HepG2 (cell line): ENCODE measurements at regions not wholly inside any gene's neighbourhood (a gene's known extent, or its start where the extent isn't known, plus 50 kb on each side); places are given as distances from the start of the nearest gene placed in this dataset.

Experiments used
- FOXA1 ChIP-seq, 2 experiments: fragments of 450-650 bp in 1 of 2; sonication (generic) in 1 of 2; formaldehyde crosslinking in 1 of 2; IDR thresholded peaks; 2 replicates each; pipeline versions ENCODE4 v1.4.0 to v1.6.1; 2016 to 2020; ENCODE audit warnings: missing genetic modification reagents in 1 of 2
- TEF ChIP-seq: sonication (generic); formaldehyde crosslinking; IDR thresholded peaks from 2 replicates; pipeline ENCODE4 v1.5.0; 2020; ENCODE audit warnings: missing genetic modification reagents
- ZBTB40 ChIP-seq, 2 experiments: fragments of 450-650 bp in 1 of 2; sonication (generic) in 1 of 2; formaldehyde crosslinking in 1 of 2; IDR thresholded peaks; 2 replicates each; pipeline versions ENCODE4 v1.6.1 to v1.8.0; 2016 to 2022; ENCODE audit warnings: antibody characterized with exemption in 1 of 2, mild to moderate bottlenecking in 1 of 2, missing genetic modification reagents in 1 of 2
- ZNF251 ChIP-seq: sonication (generic); formaldehyde crosslinking; IDR thresholded peaks from 2 replicates; pipeline ENCODE4 v1.9.0; 2021; ENCODE audit warnings: mild to moderate bottlenecking, missing genetic modification reagents

GRCh38 chr17:71438631-71439146 lies 682.1 kb upstream of the SOX9 start:
- no peak for TF ChIP-seq TEF (CRISPR knock-in tag)
- no peak for TF ChIP-seq FOXA1 (IDR thresholded peaks at IDR 0.05)
- TF ChIP-seq FOXA1 (CRISPR knock-in tag; IDR thresholded peaks at IDR 0.05), result no peak
- no peak for TF ChIP-seq ZNF251
- no peak for TF ChIP-seq ZBTB40 (IDR thresholded peaks at IDR 0.05)
- TF ChIP-seq ZBTB40 (CRISPR knock-in tag; IDR thresholded peaks at IDR 0.05), result no peak
